PC-9 (cell line): ENCODE measurements at regions not wholly inside any gene's neighbourhood (a gene's known extent, or its start where the extent isn't known, plus 50 kb on each side); places are given as distances from the start of the nearest gene placed in this dataset.

Source experiments
- EZH2 ChIP-seq: fragments of 200-600 bp; sonication (generic); IDR thresholded peaks from 2 replicates; pipeline ENCODE4 v1.8.0; 2017; ENCODE audit warnings: antibody characterized with exemption, low read depth
- TF ChIP-seq, protein P1 (sequence below): fragments of 200-600 bp; sonication (generic); conservative IDR thresholded peaks from 2 replicates; pipeline ENCODE4 v1.6.1; 2017; ENCODE audit warnings: mixed run types, antibody characterized with exemption, mild to moderate bottlenecking, moderate library complexity

DNA sequence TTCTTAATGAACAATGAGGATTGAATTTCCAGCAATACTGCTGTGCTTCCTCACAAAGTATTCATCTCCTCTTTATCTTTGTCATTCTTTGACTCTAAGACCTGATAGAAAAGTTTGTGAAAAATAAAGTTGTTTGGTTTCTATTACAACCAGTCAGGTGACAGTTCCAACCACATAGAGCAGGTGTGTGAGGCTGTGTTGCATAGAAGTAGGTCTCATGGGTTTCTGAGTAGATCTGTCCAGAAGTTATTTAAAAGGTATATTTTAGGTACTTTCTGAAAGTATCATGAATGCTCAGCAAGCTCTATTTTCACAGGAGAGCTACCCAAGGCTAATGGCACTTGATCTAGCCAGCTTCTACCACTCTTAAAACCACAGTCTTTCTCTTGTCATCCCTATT, 637.0 kb downstream of the DNAH5 start:
- TF ChIP-seq, protein P1, sequence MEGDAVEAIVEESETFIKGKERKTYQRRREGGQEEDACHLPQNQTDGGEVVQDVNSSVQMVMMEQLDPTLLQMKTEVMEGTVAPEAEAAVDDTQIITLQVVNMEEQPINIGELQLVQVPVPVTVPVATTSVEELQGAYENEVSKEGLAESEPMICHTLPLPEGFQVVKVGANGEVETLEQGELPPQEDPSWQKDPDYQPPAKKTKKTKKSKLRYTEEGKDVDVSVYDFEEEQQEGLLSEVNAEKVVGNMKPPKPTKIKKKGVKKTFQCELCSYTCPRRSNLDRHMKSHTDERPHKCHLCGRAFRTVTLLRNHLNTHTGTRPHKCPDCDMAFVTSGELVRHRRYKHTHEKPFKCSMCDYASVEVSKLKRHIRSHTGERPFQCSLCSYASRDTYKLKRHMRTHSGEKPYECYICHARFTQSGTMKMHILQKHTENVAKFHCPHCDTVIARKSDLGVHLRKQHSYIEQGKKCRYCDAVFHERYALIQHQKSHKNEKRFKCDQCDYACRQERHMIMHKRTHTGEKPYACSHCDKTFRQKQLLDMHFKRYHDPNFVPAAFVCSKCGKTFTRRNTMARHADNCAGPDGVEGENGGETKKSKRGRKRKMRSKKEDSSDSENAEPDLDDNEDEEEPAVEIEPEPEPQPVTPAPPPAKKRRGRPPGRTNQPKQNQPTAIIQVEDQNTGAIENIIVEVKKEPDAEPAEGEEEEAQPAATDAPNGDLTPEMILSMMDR, result no peak
- TF ChIP-seq EZH2, result no peak
